K562 (cell line): ENCODE measurements at regions not wholly inside any gene's neighbourhood (a gene's known extent, or its start where the extent isn't known, plus 50 kb on each side); places are given as distances from the start of the nearest gene placed in this dataset.

Experiments used
- ATAC-seq: fragments of 200-7000 bp; cut with Tn5 transposase; 3 replicates; pipeline ENCODE4 v1.9.1; 2020; ENCODE audit warnings: moderate library complexity
- BruUV-seq: library from RNA; stranded (reverse); fragments of 400-500 nt; replicated peaks from 2 replicates; lab custom pipeline; 2021; lab: Mats Ljungman, UMichigan
- CTCF ChIA-PET: fragments of 300-600 bp; formaldehyde crosslinking; extraction: SDS; loops from one replicate; lab custom pipeline; 2021; ENCODE audit warnings: low intra/inter-chr PET ratio; lab: Yijun Ruan, JAX
- POLR2A ChIA-PET: fragments of 300-600, 350-650 bp; sonication (Branson Sonifier 250); formaldehyde crosslinking; extraction: SDS; loops from one replicate; lab custom pipeline; 2021; ENCODE audit warnings: antibody characterized with exemption, inconsistent platforms; lab: Yijun Ruan, JAX
- DNase-seq, 4 experiments: peaks; one replicate each; pipeline versions ENCODE4 v3.0.0 to v3.0.0-alpha.2; 2011 to 2018; ENCODE audit warnings: low spot score in 3 of 4, mixed read lengths in 3 of 4; ENCODE audit errors: extremely low read depth in 1 of 4
- FAIRE-seq: peaks from 2 replicates; lab custom pipeline; 2011; peaks lifted over from hg19 to GRCh38; lab: Jason Lieb, UNC
- H2AFZ ChIP-seq: 2 replicates; pipeline ENCODE4 v1.6.0; 2011; ENCODE audit warnings: low read depth, low read length, control low read depth, inconsistent platforms
- H3K27ac ChIP-seq: fragments of 200-600 bp; 3 replicates; pipeline ENCODE4 v1.8.0; 2011; ENCODE audit warnings: low read depth, mild to moderate bottlenecking, control low read depth, inconsistent platforms, low read length, moderate library complexity, mixed read lengths; ENCODE audit errors: extremely low read depth
- H3K27me3 ChIP-seq, 2 experiments: fragments of 300-600 bp in 1 of 2; 2 replicates in 1 of 2; 3 replicates in 1 of 2; pipeline versions ENCODE4 v1.6.0 to v1.8.0; 2011; ENCODE audit warnings: inconsistent platforms in 2 of 2, low read length in 2 of 2, mild to moderate bottlenecking in 1 of 2, mixed read lengths in 1 of 2, moderate library complexity in 1 of 2; ENCODE audit not compliant: control insufficient read depth in 2 of 2, insufficient read depth in 2 of 2
- H3K36me3 ChIP-seq: fragments of 300-600 bp; 3 replicates; pipeline ENCODE4 v1.8.0; 2011; ENCODE audit warnings: mild to moderate bottlenecking, low read length, inconsistent platforms; ENCODE audit not compliant: control insufficient read depth, insufficient read depth
- H3K4me1 ChIP-seq, 2 experiments: fragments of 200-600 bp in 1 of 2; replicated peaks in 1 of 2; 2 replicates in 1 of 2; 3 replicates in 1 of 2; pipeline versions ENCODE4 v1.5.1 to v1.8.0; 2011; ENCODE audit warnings: inconsistent platforms in 2 of 2, low read length in 2 of 2, mild to moderate bottlenecking in 1 of 2, mixed read lengths in 1 of 2, moderate library complexity in 1 of 2; ENCODE audit not compliant: control insufficient read depth in 2 of 2, insufficient read depth in 2 of 2
- H3K4me2 ChIP-seq: 2 replicates; pipeline ENCODE4 v1.6.1; 2011; ENCODE audit warnings: low read length, control low read depth, inconsistent platforms, mixed read lengths; ENCODE audit not compliant: insufficient read depth
- H3K4me3 ChIP-seq: fragments of 200-600 bp; sonication (generic), shearing (Covaris generic); 2 replicates; pipeline ENCODE4 v1.5.1; 2016; ENCODE audit warnings: control low read depth, inconsistent platforms
- H3K79me2 ChIP-seq: fragments of 200-600 bp; 3 replicates; pipeline ENCODE4 v1.8.0; 2011; ENCODE audit warnings: low read length, inconsistent platforms; ENCODE audit not compliant: control insufficient read depth, insufficient read depth
- H3K9ac ChIP-seq, 2 experiments: 2 replicates each; pipeline versions ENCODE4 v1.6.0 to v1.6.1; 2011; ENCODE audit warnings: low read depth in 2 of 2, low read length in 2 of 2, control low read depth in 1 of 2, inconsistent platforms in 1 of 2, mild to moderate bottlenecking in 1 of 2, mixed read lengths in 1 of 2; ENCODE audit not compliant: insufficient read depth in 1 of 2
- H3K9me1 ChIP-seq: one replicate; pipeline ENCODE4 v1.6.0; 2011; ENCODE audit warnings: inconsistent platforms, mild to moderate bottlenecking, low read length, moderate library complexity; ENCODE audit not compliant: control insufficient read depth, insufficient read depth
- H3K9me3 ChIP-seq: replicated peaks from 2 replicates; pipeline ENCODE4 v1.5.1; 2011; ENCODE audit warnings: low read depth, low read length, inconsistent platforms; ENCODE audit not compliant: control insufficient read depth, insufficient read depth
- H4K20me1 ChIP-seq: replicated peaks from 2 replicates; pipeline ENCODE4 v1.6.1; 2011; ENCODE audit warnings: low read length, inconsistent platforms, mixed read lengths; ENCODE audit not compliant: control insufficient read depth, insufficient read depth
- BACH1 ChIP-seq: fragments of 200-800 bp; sonication (Bioruptor generic); IDR thresholded peaks from 2 replicates; pipeline ENCODE4 v1.6.1; 2016; ENCODE audit warnings: missing genetic modification characterization, missing compliant biosample characterization
- CHAMP1 ChIP-seq: fragments of 450-650 bp; IDR thresholded peaks from 2 replicates; pipeline ENCODE4 v1.6.1; 2016; ENCODE audit warnings: mild to moderate bottlenecking
- FOXJ2 ChIP-seq: fragments of 200-800 bp; sonication (Bioruptor generic); IDR thresholded peaks from 2 replicates; pipeline ENCODE4 v1.6.1; 2016; ENCODE audit warnings: missing genetic modification characterization, missing compliant biosample characterization
- GATAD2B ChIP-seq: fragments of 450-650 bp; IDR thresholded peaks from 2 replicates; pipeline ENCODE4 v1.6.1; 2017; ENCODE audit warnings: mild to moderate bottlenecking, borderline replicate concordance
- NCOA1 ChIP-seq: fragments of 450-650 bp; IDR thresholded peaks from 2 replicates; pipeline ENCODE4 v1.6.1; 2016; ENCODE audit warnings: low read depth
- POLR2A ChIP-seq: fragments of 450-650 bp; conservative IDR thresholded peaks from 2 replicates; pipeline ENCODE4 v1.6.1; 2016
- RHOXF2B ChIP-seq: fragments of 250-450 bp; sonication (Bioruptor Pico); conservative IDR thresholded peaks from 2 replicates; pipeline ENCODE4 v1.5.1; 2021
- RNF2 ChIP-seq: sonication (generic); IDR thresholded peaks from 2 replicates; pipeline ENCODE4 v1.6.1; 2016
- SREBF2 ChIP-seq: sonication (generic); formaldehyde crosslinking; IDR thresholded peaks from 2 replicates; pipeline ENCODE4 v1.4.0; 2020; ENCODE audit warnings: mild to moderate bottlenecking, missing genetic modification reagents
- SRSF1 ChIP-seq: fragments of 200-400 bp; formaldehyde crosslinking; IDR thresholded peaks from 2 replicates; pipeline ENCODE4 v1.6.1; 2017; ENCODE audit warnings: mild to moderate bottlenecking, low read depth, low read length, moderate library complexity
- TARDBP ChIP-seq: fragments of 450-650 bp; IDR thresholded peaks from 2 replicates; pipeline ENCODE4 v1.6.1; 2016
- TEAD4 ChIP-seq, 2 experiments: sonication (generic) in 1 of 2; formaldehyde crosslinking in 1 of 2; IDR thresholded peaks; 2 replicates each; pipeline versions ENCODE4 v1.6.1 to v1.8.0; 2012 to 2022; ENCODE audit warnings: borderline replicate concordance in 1 of 2, inconsistent platforms in 1 of 2, low read length in 1 of 2, mild to moderate bottlenecking in 1 of 2, missing genetic modification reagents in 1 of 2
- ZNF121 ChIP-seq: sonication (generic); formaldehyde crosslinking; conservative IDR thresholded peaks from 2 replicates; pipeline ENCODE4 v1.8.0; 2022; ENCODE audit warnings: missing genetic modification reagents
- ZNF217 ChIP-seq: sonication (generic); formaldehyde crosslinking; IDR thresholded peaks from 2 replicates; pipeline ENCODE4 v1.8.0; 2022; ENCODE audit warnings: mild to moderate bottlenecking, missing genetic modification reagents
- ZNF224 ChIP-seq: sonication (generic); formaldehyde crosslinking; IDR thresholded peaks from 2 replicates; pipeline ENCODE4 v1.8.0; 2022; ENCODE audit warnings: mild to moderate bottlenecking, missing genetic modification reagents
- ZNF24 ChIP-seq: fragments of 450-650 bp; IDR thresholded peaks from 2 replicates; pipeline ENCODE4 v1.6.1; 2016
- ZNF3 ChIP-seq: fragments of 250-450 bp; sonication (Bioruptor Pico); IDR thresholded peaks from 2 replicates; pipeline ENCODE4 v1.5.0; 2021; ENCODE audit warnings: mild to moderate bottlenecking, moderate library complexity
- ZNF717 ChIP-seq: fragments of 250-450 bp; sonication (Bioruptor Pico); IDR thresholded peaks from 2 replicates; pipeline ENCODE4 v1.5.0; 2021
- WGBS: fragments of 100-300 bp; shearing (Covaris generic); methylation state at CpG from one replicate; pipeline ENCODE4 v1.1.6; 2016; ENCODE audit warnings: low coverage, mixed read lengths; ENCODE audit not compliant: insufficient coverage; ENCODE audit errors: missing lambda C conversion rate; 5-methylcytosine and 5-hydroxymethylcytosine counted together
- in situ Hi-C: fragments of 300-500 bp; cut with MboI; formaldehyde crosslinking; loops from 4 replicates; pipeline ENCODE4 v1.15.0; 2018; ENCODE audit warnings: inconsistent platforms, mixed read lengths
- intact Hi-C: fragments of 100-400 bp; cut with micrococcal nuclease; formaldehyde crosslinking; loops from 2 replicates; pipeline ENCODE4 v1.14.2; 2022
- TF ChIP-seq, protein P1 (sequence below): sonication (generic); formaldehyde crosslinking; IDR thresholded peaks from 2 replicates; pipeline ENCODE4 v1.8.1; 2023; ENCODE audit warnings: missing genetic modification reagents, mild to moderate bottlenecking, borderline replicate concordance

GRCh38 chr16:65510241-65510640 is 388.4 kb upstream of the CDH11 start (continued):
- TF ChIP-seq, protein P1, sequence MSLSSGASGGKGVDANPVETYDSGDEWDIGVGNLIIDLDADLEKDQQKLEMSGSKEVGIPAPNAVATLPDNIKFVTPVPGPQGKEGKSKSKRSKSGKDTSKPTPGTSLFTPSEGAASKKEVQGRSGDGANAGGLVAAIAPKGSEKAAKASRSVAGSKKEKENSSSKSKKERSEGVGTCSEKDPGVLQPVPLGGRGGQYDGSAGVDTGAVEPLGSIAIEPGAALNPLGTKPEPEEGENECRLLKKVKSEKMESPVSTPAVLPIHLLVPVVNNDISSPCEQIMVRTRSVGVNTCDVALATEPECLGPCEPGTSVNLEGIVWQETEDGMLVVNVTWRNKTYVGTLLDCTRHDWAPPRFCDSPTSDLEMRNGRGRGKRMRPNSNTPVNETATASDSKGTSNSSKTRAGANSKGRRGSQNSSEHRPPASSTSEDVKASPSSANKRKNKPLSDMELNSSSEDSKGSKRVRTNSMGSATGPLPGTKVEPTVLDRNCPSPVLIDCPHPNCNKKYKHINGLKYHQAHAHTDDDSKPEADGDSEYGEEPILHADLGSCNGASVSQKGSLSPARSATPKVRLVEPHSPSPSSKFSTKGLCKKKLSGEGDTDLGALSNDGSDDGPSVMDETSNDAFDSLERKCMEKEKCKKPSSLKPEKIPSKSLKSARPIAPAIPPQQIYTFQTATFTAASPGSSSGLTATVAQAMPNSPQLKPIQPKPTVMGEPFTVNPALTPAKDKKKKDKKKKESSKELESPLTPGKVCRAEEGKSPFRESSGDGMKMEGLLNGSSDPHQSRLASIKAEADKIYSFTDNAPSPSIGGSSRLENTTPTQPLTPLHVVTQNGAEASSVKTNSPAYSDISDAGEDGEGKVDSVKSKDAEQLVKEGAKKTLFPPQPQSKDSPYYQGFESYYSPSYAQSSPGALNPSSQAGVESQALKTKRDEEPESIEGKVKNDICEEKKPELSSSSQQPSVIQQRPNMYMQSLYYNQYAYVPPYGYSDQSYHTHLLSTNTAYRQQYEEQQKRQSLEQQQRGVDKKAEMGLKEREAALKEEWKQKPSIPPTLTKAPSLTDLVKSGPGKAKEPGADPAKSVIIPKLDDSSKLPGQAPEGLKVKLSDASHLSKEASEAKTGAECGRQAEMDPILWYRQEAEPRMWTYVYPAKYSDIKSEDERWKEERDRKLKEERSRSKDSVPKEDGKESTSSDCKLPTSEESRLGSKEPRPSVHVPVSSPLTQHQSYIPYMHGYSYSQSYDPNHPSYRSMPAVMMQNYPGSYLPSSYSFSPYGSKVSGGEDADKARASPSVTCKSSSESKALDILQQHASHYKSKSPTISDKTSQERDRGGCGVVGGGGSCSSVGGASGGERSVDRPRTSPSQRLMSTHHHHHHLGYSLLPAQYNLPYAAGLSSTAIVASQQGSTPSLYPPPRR (CRISPR knock-in tag), result no peak
- TF ChIP-seq NCOA1, result no peak
- no peak for TF ChIP-seq GATAD2B
- no peak for TF ChIP-seq ZNF121 (CRISPR knock-in tag)
- TF ChIP-seq TARDBP, result no peak
- no peak for TF ChIP-seq ZNF3 (CRISPR knock-in tag)
- TF ChIP-seq ZNF24, result no peak

GRCh38 chr16:65509172-65509571 is 387.3 kb upstream of the CDH11 start:
- no peaks in the 10 kb centered on the region for H3K9me3 ChIP-seq
- CTCF ChIA-PET, result no interaction called here
- H3K27ac ChIP-seq, result no peak overlapping the region
- intact Hi-C loops, result no loop called here
- no peak overlapping the region for H3K4me3 ChIP-seq
- no peaks in the 10 kb centered on the region for H3K9me1 ChIP-seq
- no peak overlapping the region for H3K4me2 ChIP-seq
- TF ChIP-seq BACH1 (tag) (no peak), FOXJ2 (no peak), TEAD4 (IDR thresholded peaks at IDR 0.05; ENCODE audit: low read length) (no peak), TEAD4 (CRISPR knock-in tag; IDR thresholded peaks at IDR 0.05; ENCODE audit: borderline replicate concordance) (no peak), SREBF2 (CRISPR knock-in tag) (no peak), POLR2A (no peak), ZNF717 (CRISPR knock-in tag) (no peak), ZNF217 (CRISPR knock-in tag) (no peak), RHOXF2B (CRISPR knock-in tag) (no peak), RNF2 (no peak), SRSF1 (no peak), ZNF224 (no peak), CHAMP1 (no peak)
- TF ChIP-seq, all 486 proteins: peak for 0
- 0% methylated on average over 4 of the region's 4 CpGs for WGBS
- DNase-seq (no peak), FAIRE-seq (no peak), ATAC-seq (no peak)
- no peaks in the 10 kb centered on the region for H3K36me3 ChIP-seq
- H3K4me1 ChIP-seq, result no peaks in the 10 kb centered on the region
- H2AFZ ChIP-seq, result no peak overlapping the region
- BruUV-seq, result no TSS peak
- H4K20me1 ChIP-seq, result no peaks in the 10 kb centered on the region
- no peaks in the 10 kb centered on the region for H3K79me2 ChIP-seq
- in situ Hi-C loops, result no loop called here
- no peak overlapping the region for H3K9ac ChIP-seq
- H3K27me3 ChIP-seq, result no peaks in the 10 kb centered on the region
- POLR2A ChIA-PET, result no interaction called here
